ENCODE measurements at regions not wholly inside any gene's neighbourhood (a gene's known extent, or its start where the extent isn't known, plus 50 kb on each side); places are given as distances from the start of the nearest gene placed in this dataset.

DNA sequence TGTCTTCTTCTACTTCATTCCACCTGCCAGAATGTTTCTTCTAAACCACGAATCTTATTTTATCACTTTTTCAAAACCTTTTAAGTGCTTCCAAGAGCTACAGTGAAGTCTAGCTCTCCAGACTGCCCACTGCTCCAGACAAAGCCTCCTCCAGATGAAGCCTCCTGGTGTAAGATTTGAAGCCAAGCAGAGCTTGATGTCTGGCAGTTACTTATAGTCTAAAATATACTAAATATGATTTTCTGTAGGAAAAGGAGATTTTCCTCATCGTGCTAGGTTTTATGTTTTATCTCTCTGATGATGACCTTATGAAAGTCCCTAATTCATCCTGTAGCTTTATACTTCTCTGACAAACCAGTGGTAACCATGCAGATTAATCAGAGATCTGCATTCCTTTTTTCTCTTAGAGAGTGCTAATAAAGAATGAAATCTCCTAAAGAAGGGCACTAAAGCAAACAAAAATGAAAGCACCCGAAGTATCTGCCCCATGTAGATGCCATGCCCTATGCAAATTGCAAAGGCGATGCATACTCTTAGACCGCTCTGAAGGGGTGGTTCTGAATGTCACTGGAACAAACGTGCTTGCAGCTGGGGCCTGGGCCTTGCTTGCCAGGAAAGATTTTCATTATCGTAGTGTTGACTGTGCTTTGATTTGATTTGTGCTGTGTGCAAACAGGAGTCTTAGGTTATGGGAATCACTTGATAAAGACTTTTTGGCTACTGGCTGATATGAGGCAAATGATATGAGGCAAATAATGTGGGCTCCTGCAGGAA is 314.2 kb downstream of the PID1 start:
- Mint-ChIP-seq H3K9me3 (no peaks in the 10 kb centered on the region), H3K4me3 (no peak overlapping the region), H3K27ac (no peak overlapping the region), H3K27me3 (no peaks in the 10 kb centered on the region), H3K36me3 (ENCODE audit: low read depth) (no peaks in the 10 kb centered on the region), H3K4me1 (ENCODE audit: low read depth) (no peaks in the 10 kb centered on the region)
- Histone ChIP-seq H3K4me3 (ENCODE audit: low read length) (no peak overlapping the region), H3K9me3 (ENCODE audit: control insufficient read depth in 1 of 2, insufficient read depth in 1 of 2, low read length in 2 of 2) (peaks cover 0 to 4% of the 10 kb centered on the region in 2 experiments), H3K36me3 (ENCODE audit: insufficient read depth, low read length) (no peaks in the 10 kb centered on the region), H3K27ac (ENCODE audit: low read depth in 1 of 2, low read length in 2 of 2) (no peak overlapping the region), H3K27me3 (ENCODE audit: control insufficient read depth in 1 of 2, insufficient read depth in 2 of 2, low read length in 2 of 2) (no peaks in the 10 kb centered on the region), H3K4me1 (ENCODE audit: insufficient read depth, low read length) (no peaks in the 10 kb centered on the region)
- ChIA-PET POLR2A (no interaction called here), CTCF (no interaction called here)
- ATAC-seq (ENCODE audit: poor library complexity): no peak
- intact Hi-C loops (cut with DNase I, micrococcal nuclease): no loop called here
- TF ChIP-seq, protein P1, sequence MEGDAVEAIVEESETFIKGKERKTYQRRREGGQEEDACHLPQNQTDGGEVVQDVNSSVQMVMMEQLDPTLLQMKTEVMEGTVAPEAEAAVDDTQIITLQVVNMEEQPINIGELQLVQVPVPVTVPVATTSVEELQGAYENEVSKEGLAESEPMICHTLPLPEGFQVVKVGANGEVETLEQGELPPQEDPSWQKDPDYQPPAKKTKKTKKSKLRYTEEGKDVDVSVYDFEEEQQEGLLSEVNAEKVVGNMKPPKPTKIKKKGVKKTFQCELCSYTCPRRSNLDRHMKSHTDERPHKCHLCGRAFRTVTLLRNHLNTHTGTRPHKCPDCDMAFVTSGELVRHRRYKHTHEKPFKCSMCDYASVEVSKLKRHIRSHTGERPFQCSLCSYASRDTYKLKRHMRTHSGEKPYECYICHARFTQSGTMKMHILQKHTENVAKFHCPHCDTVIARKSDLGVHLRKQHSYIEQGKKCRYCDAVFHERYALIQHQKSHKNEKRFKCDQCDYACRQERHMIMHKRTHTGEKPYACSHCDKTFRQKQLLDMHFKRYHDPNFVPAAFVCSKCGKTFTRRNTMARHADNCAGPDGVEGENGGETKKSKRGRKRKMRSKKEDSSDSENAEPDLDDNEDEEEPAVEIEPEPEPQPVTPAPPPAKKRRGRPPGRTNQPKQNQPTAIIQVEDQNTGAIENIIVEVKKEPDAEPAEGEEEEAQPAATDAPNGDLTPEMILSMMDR (IDR thresholded peaks at IDR 0.05): no peak
- DNase-seq: no peak

DNA sequence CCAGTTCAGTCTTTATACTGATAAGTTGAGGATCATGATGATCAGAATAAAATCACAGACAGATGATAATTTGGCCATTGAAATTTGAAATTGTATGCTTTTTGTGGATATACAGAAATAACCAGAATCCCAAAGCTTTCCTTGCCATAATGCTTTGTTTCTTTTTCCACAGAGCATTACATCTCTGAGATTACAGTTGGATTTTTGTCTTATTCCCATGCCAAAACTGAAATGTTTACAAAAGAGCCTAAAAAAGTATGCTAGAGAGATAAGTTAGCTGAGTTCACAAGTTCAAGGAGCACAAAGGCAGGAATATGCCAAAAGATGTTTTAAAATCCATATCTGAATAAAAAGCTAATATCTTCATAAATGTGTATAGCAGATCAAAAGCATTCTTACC is 321.3 kb downstream of the PID1 start:
- intact Hi-C loops (cut with DNase I, micrococcal nuclease): no loop called here
- CTCF ChIA-PET: no interaction called here

DNA sequence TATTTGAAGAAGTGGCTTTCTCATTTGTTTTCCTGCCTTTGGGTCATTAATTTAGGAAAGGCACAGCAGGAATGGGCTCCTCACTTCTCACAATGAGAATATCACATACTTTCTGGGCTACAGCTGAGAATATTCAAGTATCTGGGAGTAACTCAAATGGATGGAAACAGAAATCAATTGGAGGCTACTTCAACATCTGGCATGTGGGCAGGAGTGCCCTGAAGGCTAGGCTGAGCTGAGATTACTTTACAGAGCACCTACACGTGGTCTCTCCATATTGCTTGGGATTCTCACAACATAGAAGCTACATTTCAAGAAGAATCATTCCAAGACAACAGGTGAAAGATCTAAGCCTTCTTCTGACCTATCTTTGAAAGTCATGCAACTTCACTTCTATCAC is 325.4 kb downstream of the PID1 start:
- ATAC-seq (ENCODE audit: poor library complexity): no peak
- H3K27me3 ChIP-seq (ENCODE audit: control insufficient read depth in 1 of 2, insufficient read depth in 2 of 2, low read length in 2 of 2): no peaks in the 10 kb centered on the region
- TF ChIP-seq, protein P1 (IDR thresholded peaks at IDR 0.05): no peak
- H3K27ac Mint-ChIP-seq: no peak overlapping the region
- DNase-seq: no peak
- peaks cover 0 to 5% of the 10 kb centered on the region in 2 experiments for H3K9me3 ChIP-seq (ENCODE audit: control insufficient read depth in 1 of 2, insufficient read depth in 1 of 2, low read length in 2 of 2)
- POLR2A ChIA-PET: no interaction called here
- H3K27me3 Mint-ChIP-seq: no peaks in the 10 kb centered on the region
- CTCF ChIA-PET: no interaction called here
- no peaks in the 10 kb centered on the region for H3K36me3 ChIP-seq (ENCODE audit: insufficient read depth, low read length)
- intact Hi-C loops (cut with DNase I, micrococcal nuclease): no loop called here
- no peaks in the 10 kb centered on the region for H3K4me1 Mint-ChIP-seq (ENCODE audit: low read depth)
- H3K9me3 Mint-ChIP-seq: peaks cover 11% of the 10 kb centered on the region
- H3K4me3 ChIP-seq (ENCODE audit: low read length): no peak overlapping the region
- no peak overlapping the region for H3K4me3 Mint-ChIP-seq
- no peaks in the 10 kb centered on the region for H3K4me1 ChIP-seq (ENCODE audit: insufficient read depth, low read length)
- no peaks in the 10 kb centered on the region for H3K36me3 Mint-ChIP-seq (ENCODE audit: low read depth)
- H3K27ac ChIP-seq (ENCODE audit: low read depth in 1 of 2, low read length in 2 of 2): no peak overlapping the region

More for the DNA sequence above, 321.3 kb downstream of the PID1 start:
- TF ChIP-seq, protein P1 (IDR thresholded peaks at IDR 0.05): no peak
- Mint-ChIP-seq H3K27ac (no peak overlapping the region), H3K4me1 (ENCODE audit: low read depth) (no peaks in the 10 kb centered on the region), H3K27me3 (no peaks in the 10 kb centered on the region), H3K36me3 (ENCODE audit: low read depth) (no peaks in the 10 kb centered on the region), H3K4me3 (no peak overlapping the region), H3K9me3 (no peaks in the 10 kb centered on the region)
- Histone ChIP-seq H3K27me3 (ENCODE audit: control insufficient read depth in 1 of 2, insufficient read depth in 2 of 2, low read length in 2 of 2) (no peaks in the 10 kb centered on the region), H3K27ac (ENCODE audit: low read depth in 1 of 2, low read length in 2 of 2) (no peak overlapping the region), H3K36me3 (ENCODE audit: insufficient read depth, low read length) (no peaks in the 10 kb centered on the region), H3K4me1 (ENCODE audit: insufficient read depth, low read length) (no peaks in the 10 kb centered on the region), H3K4me3 (ENCODE audit: low read length) (no peak overlapping the region), H3K9me3 (ENCODE audit: control insufficient read depth in 1 of 2, insufficient read depth in 1 of 2, low read length in 2 of 2) (no peaks in the 10 kb centered on the region)
- POLR2A ChIA-PET: no interaction called here
- DNase-seq (no peak), ATAC-seq (ENCODE audit: poor library complexity) (no peak)

All from CD4-positive, alpha-beta T cell (primary cell).